GM19025 (cell line): ENCODE measurements at regions not wholly inside any gene's neighbourhood (a gene's known extent, or its start where the extent isn't known, plus 50 kb on each side); places are given as distances from the start of the nearest gene placed in this dataset.

Source experiments
- ATAC-seq: cut with Tn5 transposase; IDR thresholded peaks from one replicate; pipeline ENCODE4 v1.9.1; 2021; ENCODE audit warnings: mild to moderate bottlenecking, low read depth, moderate library complexity; ENCODE audit not compliant: unreplicated experiment

DNA sequence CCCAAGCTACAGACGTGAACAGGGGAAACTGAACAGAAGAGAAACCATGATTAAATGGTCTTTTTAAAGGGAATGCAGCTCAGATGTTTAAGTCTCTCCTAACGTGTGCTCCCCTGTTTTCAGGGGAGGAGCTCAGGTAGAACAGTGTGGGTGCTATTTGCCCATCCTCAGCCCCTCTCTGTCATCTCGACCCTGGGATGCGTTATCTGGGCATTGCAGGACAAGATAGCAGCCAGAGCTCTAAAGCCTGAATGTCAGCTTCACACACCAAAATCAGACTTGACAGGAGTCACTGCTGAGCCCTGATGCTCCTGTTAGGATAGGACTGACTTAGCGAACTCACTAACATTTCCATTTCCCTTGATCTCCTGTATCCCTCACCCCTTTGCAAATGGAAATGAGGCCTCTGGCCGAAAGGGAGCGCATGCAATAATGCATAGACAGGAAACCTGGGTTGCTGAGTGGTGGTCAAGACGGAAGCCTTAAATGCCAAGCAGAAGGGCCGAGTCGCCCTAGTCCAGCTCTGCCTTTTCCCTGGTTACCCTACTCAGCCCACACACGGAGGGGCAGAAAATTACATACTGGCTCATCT is 234.9 kb upstream of the TPM1 start:
- ATAC-seq = no peak

DNA sequence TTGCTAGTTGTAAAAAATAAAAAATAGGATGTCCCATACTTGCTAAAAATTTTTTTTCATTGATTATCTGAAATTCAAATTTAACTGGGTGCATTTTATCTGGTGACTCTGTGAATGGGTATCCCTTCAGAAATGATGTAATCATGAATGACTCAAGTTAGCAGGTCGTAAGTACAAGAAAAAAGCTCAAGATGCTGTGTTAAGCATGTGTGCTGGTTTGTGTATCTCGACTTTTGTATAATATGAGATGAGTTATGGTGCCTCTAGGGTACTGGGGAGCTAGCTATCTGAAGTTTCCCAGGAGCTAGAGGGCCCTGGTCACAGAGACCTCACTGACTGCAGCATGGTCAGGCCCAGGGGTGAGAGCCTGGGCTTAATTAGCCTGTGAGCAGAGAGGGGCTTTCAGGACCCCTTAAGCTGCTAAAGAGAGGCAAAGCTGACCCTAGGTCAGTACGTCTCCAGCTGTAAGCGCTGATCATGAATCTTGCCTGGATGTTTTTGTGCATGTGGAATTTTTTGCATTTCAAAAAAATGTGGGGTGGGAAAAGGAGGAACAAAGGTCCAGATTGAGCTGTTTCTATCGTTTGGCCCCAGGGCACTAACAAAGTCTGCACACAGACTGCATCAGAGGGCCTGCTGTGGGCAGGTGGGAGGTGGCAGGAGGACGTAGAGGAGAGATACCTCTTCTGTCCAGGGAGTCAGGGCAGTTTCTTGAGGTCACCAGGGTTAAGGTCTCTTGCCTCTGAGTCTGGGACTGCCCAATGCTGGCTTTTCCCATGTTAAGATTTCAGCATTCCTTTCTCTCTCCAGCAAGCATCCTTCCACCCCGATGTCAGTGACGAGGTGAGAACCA is 233.2 kb upstream of the TPM1 start:
- ATAC-seq = no peak

DNA sequence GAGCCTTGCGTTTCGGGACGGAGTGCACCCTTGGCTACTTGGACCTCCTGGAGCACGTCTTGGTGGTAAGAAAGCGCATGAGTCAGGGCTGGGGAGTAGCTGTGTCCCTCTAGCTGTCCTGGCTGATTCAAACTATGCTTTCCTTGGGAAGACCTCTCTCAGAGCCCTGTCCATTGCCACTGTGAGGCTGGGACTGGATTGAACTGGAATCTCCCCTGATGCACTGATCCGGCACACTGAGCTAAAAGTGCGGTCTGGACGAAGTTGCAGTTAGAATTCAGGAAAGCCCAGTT is 232.6 kb upstream of the TPM1 start:
- no peak for ATAC-seq

DNA sequence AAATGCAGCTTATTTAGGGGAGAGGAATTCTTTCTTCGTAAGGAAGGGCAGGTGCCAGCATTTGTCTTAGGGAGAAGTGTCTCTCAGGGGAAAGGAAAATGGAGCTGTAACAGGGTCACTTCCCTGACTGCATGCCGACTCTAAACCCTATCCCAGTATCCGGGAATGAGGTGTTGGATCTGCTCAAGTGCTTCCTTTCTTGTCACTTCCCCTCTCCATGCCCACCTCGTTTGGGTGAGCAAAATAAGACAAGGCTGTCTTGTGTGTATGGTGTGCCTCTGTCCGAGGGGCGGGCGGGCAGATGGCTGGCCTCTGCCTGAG is 230.1 kb upstream of the TPM1 start:
- ATAC-seq = no peak

DNA sequence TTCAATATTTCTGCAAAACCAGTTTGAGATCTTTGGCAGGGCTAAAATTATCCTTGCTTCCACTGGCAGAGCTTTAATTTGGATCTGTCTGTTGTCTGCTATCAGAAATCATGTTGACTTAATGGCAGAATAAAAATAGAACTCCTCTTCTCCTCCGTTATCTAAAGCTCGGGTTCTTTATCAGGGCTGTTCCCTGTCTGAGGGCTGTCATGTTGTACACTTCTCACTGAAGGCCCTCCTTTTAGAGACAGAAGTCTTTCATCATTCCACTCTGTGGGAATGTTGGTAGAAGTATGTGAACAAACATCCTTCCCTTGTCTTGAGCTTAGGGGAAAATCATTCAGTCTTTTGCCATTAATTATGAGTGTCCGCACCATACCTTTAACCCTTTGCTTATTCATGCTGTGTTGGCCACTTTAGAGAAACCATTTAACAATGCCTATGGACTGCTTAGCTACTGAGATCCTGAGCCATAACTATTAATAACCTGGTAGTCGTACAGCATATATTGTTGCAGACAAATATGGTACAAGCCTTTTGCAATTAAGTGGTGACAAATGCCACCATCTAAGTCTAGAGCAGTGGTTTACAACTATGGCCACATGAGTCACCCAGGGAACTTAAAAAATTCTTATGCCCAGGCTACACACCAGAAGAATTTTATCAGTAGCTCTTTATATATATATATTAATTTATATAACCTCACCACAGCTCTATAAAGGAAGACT is 226.0 kb upstream of the TPM1 start:
- no peak for ATAC-seq

DNA sequence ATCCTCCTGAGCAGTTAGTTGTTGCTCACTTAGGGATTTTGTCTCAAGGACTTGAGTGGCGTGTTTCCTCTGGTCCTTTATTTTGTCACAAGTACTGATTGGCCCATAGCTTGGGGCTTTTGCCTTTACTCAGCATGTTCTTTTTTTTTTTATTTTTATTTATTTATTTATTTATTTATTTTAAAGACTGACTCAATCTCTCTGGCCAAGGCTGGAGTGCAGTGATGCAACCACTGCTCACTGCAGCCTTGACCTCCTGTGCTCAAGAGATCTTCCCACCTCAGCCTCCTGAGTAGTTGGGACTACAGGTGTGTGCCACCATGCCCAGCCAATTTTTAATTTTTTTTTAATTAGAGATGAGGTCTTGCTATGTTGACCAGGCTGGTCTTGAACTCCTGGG is 223.9 kb upstream of the TPM1 start:
- no peak for ATAC-seq

DNA sequence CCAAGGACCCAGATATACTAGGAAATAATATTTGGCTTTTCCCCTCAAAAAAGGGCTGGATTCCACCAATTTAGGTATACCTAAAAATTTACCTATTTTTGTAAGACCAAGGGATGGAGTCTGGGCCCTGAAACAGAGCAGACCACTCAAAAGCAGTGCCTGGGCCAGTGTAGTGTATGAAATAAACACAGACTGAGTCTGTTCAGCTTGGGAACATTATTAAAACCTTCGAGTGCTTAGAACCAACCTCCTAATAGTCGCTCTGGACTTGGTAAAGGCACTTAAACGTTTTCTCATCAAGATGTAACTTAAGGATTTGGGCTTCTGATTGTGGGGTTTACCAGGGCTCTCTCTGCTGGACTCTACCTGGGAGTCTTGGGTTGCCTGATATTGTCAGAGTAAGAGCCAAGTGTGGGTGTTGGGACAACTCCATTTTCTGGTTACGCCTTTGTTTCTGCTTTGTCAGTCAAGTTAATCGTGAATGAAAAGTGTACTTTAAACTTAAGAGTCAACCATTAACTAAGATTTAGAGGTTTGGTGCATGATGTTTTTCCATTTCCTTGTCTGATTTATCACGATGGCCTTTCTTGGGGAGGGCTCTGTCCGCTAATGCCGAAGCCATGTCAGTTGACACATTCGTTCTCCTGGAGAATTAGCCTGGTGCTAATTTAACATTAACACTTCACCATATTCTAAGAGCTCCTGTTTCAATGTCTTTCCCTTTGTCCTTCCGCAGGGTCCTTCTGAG is 221.0 kb upstream of the TPM1 start:
- ATAC-seq = no peak

DNA sequence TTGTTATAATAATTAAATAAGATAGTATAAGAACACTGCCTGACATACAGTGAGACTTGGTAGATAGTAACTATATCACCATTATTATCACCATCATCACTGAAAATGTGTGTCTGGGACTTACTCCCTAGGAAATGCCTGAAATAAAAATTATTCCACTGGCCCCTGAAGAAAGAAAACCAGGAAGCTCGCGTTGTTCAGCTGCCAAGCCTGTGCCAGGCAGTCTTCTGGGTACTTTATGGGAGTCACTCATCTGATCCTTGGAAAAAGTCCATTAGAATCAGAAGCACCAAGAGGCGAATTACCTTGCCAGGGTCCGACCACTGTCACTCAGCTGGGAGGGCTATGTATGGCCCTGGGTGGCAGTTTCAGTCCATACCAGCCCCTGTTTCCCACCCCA is 220.3 kb upstream of the TPM1 start:
- ATAC-seq = no peak

DNA sequence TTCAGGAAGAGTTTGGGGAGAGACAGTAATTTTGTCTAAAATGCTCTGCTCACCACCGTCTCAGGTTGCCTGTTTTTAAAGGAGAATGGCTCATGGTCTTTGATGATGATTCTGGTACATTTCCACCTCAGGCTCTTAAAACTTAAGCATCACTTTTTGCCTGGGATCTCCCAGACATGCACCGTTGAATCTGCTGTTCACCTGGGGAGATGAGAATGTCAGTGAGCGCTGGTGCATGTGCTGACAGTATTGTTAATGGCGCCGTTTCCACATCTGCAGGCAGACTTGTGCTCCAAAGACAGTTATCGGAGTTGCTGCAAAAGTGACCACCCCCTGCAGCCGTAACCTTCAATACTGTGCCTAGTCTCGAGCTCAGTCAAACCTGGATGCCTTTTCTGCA is 219.0 kb upstream of the TPM1 start:
- no peak for ATAC-seq

DNA sequence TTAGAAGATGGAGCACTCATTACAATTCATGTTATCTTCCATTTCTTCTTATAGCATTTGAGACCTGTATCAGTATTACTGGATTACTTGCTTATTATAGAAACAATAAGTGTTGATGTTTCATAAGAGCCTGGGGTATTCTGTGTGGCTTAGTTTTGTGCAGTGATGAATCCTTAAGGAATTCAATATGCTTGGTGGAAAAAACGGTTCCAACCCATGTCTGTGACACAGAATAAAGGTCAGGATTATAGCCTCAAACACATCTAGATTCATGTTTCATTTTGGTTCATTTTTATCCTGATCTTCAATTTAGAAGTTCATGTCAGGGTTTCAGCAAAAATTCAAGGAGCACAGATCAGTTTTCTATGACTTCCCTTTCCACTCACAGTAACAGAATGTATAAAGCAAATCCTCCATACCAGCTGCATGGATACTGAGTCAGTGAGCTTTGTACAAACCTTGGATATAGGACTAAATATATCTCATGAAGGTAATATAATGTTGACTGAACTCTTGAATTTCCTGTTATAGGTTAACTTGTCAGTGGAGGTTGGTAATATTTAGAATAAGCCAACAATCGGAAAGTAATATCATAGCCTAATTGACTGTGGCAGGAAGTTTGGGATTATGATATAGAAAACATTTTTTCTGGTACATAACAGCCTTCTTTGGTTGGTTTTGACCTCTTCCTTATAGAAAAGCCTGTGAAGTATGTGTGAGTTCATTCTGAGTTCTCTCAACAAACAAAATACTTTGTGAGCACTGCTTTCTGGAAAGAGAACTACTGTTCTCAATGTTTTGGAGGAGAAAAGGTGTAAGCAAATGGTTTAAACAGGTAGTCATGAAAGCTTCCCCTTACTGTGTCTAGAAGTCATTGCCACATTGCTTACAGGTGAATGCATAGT is 218.2 kb upstream of the TPM1 start:
- no peak for ATAC-seq

DNA sequence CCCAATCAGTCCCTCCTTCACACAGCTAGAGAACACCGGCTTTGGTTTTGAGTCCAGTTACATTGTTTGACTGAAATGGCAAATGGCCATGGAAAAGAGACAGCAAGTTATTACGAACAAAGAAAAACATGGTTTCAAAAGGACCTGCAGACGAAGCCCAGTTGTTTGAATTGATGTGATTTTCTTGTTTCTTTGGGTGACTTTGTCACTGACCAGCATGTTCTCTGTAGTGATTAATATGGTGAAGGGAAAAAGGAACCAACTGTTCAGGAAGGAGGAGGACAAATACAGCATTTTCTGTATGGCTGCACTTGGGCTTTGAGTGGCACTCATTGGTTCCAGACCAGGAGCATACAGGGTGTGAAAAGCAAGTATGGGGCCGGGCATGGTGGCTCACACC is 217.4 kb upstream of the TPM1 start:
- ATAC-seq = no peak

DNA sequence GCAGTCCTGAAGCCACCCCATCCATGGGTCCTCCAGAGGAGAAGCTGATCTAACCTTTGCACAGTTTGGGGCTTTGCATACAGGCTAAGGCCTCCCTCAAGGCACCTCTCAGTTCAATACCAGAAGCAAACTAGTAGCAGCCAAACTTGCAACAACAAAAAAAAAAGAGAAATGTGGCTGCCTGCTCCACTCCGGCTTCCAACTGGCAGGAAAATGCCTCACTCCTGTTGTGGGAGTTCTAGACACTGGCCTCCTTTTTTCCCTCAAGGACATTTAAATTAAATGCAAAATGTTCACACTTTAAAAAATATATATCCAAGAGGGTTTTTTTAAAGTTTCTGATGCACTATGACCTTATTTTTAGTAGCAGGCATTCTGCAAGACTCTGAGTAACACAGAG is 216.0 kb upstream of the TPM1 start:
- ATAC-seq = no peak

DNA sequence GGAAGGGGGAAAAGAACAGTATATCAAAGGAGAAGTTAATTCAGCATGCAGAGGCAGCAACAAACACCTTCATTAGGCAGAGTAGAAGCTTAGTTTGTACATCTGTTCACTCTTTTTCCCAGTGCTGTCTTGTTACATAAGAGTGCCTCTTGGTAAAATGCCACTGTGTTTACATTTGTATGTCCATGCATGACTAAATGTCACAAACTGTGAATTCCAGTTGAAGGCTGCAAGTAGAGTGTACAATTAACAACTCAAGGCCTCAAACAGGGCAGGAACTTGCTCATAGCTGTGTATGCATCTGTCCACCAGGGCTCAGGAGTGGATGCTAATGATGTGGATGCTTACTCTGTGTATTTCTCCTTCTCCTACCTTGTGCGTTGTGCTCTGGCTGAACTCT is 214.2 kb upstream of the TPM1 start:
- ATAC-seq = no peak

DNA sequence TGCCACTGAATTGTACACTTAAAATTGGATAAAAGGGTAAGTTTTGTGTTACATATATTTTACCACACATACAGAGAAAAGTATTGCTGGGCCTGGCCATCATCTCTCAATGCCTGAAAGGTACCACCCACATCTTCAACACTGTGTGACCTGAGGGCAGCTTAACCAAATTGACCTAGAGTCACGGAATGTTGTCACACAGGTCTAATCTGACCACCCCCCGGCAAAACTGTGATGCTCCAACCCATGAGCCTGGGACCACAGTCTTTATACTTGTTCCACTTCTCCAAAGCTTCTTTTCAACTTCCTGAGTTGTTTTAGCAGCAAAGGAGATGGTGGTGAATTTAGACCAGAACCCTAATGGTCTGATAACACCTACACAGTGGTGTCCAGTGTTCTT is 210.3 kb upstream of the TPM1 start:
- ATAC-seq = no peak

DNA sequence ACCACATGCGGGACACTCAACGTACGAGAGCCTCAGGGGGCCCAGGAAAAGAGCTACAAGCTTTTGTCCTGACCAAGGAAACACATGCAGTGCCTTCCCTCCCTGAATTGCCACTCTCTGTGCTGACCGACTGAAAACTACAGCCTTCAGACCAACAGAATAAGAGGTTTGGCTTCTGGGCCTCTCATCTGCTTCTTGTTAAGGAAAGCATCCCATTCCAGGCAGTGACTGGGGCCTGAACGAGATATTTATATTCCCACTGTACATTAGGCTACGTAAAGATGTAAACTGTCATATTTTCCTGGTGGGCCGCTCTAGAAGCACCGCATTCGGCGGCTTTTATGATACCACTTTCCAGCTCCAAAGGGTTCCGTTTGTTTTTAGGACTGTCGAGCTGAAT is 208.9 kb upstream of the TPM1 start:
- ATAC-seq = no peak

DNA sequence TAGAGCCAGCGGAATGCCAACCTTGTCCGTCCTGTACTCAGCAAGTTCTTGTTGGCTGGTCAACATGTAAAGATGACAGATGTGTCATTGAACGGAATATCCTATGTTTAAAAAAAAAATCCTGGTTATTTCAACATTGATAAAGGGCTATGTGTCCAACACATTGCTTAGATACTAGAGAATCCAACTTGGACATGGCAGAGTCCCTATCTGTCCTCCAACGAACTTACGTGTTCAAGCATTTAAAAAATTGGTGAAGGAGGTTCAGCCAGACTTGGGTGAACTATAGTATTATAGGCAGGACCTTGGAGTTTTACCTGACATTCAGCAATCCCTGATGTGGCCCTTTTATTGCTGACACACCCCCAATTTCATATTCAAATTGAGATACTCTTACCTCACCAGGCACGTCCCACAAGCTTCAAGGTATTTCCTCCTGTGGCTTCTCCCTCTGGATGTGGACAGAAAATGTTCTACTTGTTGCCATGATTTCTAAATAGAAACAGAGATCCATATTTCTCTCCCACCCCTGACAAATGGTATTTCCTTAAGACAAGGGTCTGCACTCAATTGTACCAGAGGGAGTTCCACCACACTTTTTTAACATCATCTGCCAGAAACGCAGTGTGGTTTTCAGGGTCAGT is 207.7 kb upstream of the TPM1 start:
- no peak for ATAC-seq

DNA sequence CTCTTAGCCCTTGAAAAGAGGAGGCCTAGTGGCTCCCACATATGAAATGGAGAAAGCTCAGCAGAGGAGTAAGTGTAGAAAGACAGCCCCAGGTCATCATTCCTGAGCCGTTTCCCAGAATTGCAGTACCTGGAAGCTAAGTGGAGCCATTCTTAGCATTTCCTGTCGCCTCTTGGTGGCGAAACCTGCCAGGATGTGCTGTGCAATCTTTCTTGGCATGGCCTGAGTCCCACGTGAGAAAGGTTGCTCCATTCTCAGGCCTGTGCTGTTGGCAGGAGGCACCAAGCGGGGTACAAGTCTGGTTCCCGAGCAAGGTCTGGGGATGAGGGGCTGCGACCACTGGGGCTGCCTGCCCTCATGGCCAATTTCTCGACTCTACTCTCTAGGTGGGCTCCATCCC is 207.2 kb upstream of the TPM1 start:
- no peak for ATAC-seq

DNA sequence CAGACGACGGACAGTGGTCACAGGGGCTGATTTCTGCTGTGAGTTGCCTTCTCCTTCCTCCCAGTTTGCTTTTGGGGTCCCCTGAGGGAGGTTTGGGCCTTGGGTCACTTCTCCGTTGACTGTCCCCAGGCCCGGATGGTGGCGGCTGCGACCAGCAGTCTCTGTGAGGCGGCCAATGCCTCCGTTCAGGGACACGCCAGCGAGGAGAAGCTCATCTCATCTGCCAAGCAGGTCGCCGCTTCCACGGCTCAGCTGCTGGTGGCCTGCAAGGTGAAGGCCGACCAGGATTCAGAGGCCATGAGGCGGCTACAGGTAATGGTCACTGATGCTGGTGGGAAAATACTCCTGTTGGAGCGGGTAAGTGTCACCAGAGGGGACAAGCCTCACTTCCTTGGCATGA is 206.8 kb upstream of the TPM1 start:
- no peak for ATAC-seq

DNA sequence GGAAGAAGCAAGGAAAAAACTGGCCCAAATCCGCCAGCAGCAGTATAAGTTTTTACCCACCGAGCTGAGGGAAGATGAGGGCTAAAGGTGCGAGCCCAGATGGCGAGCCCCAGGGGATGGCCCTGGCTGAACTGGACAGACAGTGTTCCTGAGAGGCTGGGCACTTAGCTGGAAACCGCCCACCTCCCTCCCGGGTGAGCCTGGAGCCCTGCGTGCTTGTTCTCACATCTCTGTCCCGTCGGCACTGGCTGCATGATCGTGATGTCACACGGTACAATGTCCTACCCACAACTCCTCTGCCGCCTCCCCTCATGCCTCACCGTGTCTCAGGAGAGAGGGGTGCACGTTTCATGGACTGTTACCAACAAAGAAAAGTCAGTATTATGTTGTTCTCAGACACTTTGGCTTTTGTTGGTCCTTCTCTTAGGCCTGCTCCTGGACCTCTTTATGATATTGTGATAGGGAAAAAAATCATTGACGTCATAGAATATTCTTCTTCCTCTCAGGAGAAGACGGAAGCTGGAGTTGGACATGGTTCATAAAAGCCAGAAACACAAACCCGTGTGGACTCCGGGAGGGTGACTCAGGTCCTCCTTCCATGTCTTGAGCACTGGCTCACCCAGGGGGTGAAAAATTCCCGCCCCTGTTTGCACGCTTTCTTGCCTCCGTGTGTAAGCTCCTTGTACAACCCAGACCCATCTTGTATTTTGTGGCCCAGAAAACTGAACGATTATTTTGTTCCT is 201.8 kb upstream of the TPM1 start:
- no peak for ATAC-seq
